ENCODE measurements at regions not wholly inside any gene's neighbourhood (a gene's known extent, or its start where the extent isn't known, plus 50 kb on each side); places are given as distances from the start of the nearest gene placed in this dataset.
"Not testable (repeated sequence)": the region's sequence is repeated elsewhere in the genome, so short reads cannot be mapped to it uniquely, and the experiment has no call there.

- no peak for DNase-seq
These were observed 616.5 kb downstream of the C6orf118 start for GRCh38 chr6:164692772-164693510.

GRCh38 chr6:164690702-164691500, 618.5 kb downstream of the C6orf118 start:
- DNase-seq = no peak

GRCh38 chr6:164690241-164690640, 619.2 kb downstream of the C6orf118 start:
- no peak for DNase-seq

- no peak for DNase-seq
These were observed 644.1 kb downstream of the C6orf118 start for GRCh38 chr6:164665328-164665727.

GRCh38 chr6:164663634-164664033, 645.8 kb downstream of the C6orf118 start:
- no peak for DNase-seq

GRCh38 chr6:164661716-164662115, 647.7 kb downstream of the C6orf118 start:
- DNase-seq = no peak

- no peak for DNase-seq
These were observed 648.6 kb downstream of the C6orf118 start for GRCh38 chr6:164660781-164661180.

- no peak for DNase-seq
These were observed 668.4 kb downstream of the C6orf118 start for GRCh38 chr6:164640956-164641355.

GRCh38 chr6:164628302-164628931, 681.0 kb downstream of the C6orf118 start:
- DNase-seq = no peak

- DNase-seq = no peak
These were observed 692.4 kb downstream of the C6orf118 start for GRCh38 chr6:164616917-164617524.

GRCh38 chr6:164612751-164613150, 696.7 kb downstream of the C6orf118 start:
- no peak for DNase-seq

GRCh38 chr6:164610859-164611258, 698.5 kb downstream of the C6orf118 start:
- not testable (repeated sequence) for DNase-seq

GRCh38 chr6:164602415-164602814, 707.0 kb downstream of the C6orf118 start:
- not testable (repeated sequence) for DNase-seq

GRCh38 chr6:164581563-164581962, 727.8 kb downstream of the C6orf118 start:
- DNase-seq = no peak

- no peak for DNase-seq
These were observed 730.4 kb downstream of the C6orf118 start for GRCh38 chr6:164579035-164579434.

- DNase-seq = no peak
These were observed 730.8 kb downstream of the C6orf118 start for GRCh38 chr6:164578616-164579015.

- DNase-seq = no peak
These were observed 738.6 kb downstream of the C6orf118 start for GRCh38 chr6:164570801-164571200.

- DNase-seq = no peak
These were observed 739.9 kb downstream of the C6orf118 start for GRCh38 chr6:164569509-164569908.

GRCh38 chr6:164563924-164564323, 745.5 kb downstream of the C6orf118 start:
- DNase-seq = no peak

GRCh38 chr6:164561656-164562055, 747.7 kb downstream of the C6orf118 start:
- DNase-seq = no peak

GRCh38 chr6:164554700-164555476, 754.5 kb downstream of the C6orf118 start:
- no peak for DNase-seq

GRCh38 chr6:164554226-164554625, 755.2 kb downstream of the C6orf118 start:
- DNase-seq = no peak

Data from right kidney (tissue), 1 donor.